Lower lobe of right lung (tissue), 2 donors: ENCODE measurements at regions not wholly inside any gene's neighbourhood (a gene's known extent, or its start where the extent isn't known, plus 50 kb on each side); places are given as distances from the start of the nearest gene placed in this dataset.

Experiments used
- ATAC-seq, 2 donors: fragments of 200-7000 bp; cut with Tn5 transposase; one replicate each; pipeline ENCODE4 v1.9.1; 2020 to 2022; ENCODE audit warnings: mild to moderate bottlenecking in 2 of 2, moderate library complexity in 2 of 2
- DNase-seq: peaks from one replicate; pipeline ENCODE4 v3.0.0-alpha.2; 2020
- H3K27ac ChIP-seq: fragments of 200-600 bp; one replicate; pipeline ENCODE4 v1.8.0; 2022
- H3K27me3 ChIP-seq: fragments of 200-600 bp; one replicate; pipeline ENCODE4 v1.8.0; 2022; ENCODE audit warnings: low read depth
- H3K36me3 ChIP-seq: fragments of 200-600 bp; one replicate; pipeline ENCODE4 v1.8.0; 2022; ENCODE audit warnings: mild to moderate bottlenecking
- H3K4me1 ChIP-seq: fragments of 200-600 bp; one replicate; pipeline ENCODE4 v1.8.0; 2022
- H3K4me3 ChIP-seq: fragments of 200-600 bp; one replicate; pipeline ENCODE4 v1.8.0; 2022; ENCODE audit warnings: mild to moderate bottlenecking
- H3K9me3 ChIP-seq: fragments of 200-600 bp; one replicate; pipeline ENCODE4 v1.8.0; 2022
- CTCF ChIP-seq: fragments of 200-600 bp; IDR thresholded peaks from one replicate; pipeline ENCODE4 v1.8.0; 2022; ENCODE audit warnings: antibody characterized with exemption, mild to moderate bottlenecking
- intact Hi-C: fragments of 100-400 bp; cut with DNase I; formaldehyde crosslinking; loops from one replicate; pipeline ENCODE4 v1.11.0; 2022
- donor health status: DM: no; HTN: yes; CAD: no; lungs with severe emphysema.

- no peaks in the 10 kb centered on the region for H3K27me3 ChIP-seq
- peak in 1 of 2 donors; percentile 33 for ATAC-seq
- intact Hi-C loops, result loop anchor here (10.0 kb wide), 1 partner anchor 342 kb away; no protein-coding TSS in a partner anchor
Measured at GRCh38 chr3:5057272-5057671, 64.8 kb upstream of the ARL8B start.

GRCh38 chr3:5057857-5058324, 64.2 kb upstream of the ARL8B start:
- intact Hi-C loops, result loop anchor here (10.0 kb wide), 1 partner anchor 343 kb away; no protein-coding TSS in a partner anchor
- Histone ChIP-seq H3K9me3 (no peaks in the 10 kb centered on the region), H3K36me3 (no peaks in the 10 kb centered on the region), H3K27ac (no peak overlapping the region), H3K27me3 (no peaks in the 10 kb centered on the region), H3K4me3 (no peak overlapping the region), H3K4me1 (peaks cover 22% of the 10 kb centered on the region)
- peak; percentile 79 for TF ChIP-seq CTCF
- ATAC-seq (peak; percentile 89 to 92), DNase-seq (peak; percentile 81)

More at GRCh38 chr3:5057272-5057671, 64.8 kb upstream of the ARL8B start:
- Histone ChIP-seq H3K4me1 (peaks cover 22% of the 10 kb centered on the region), H3K27ac (no peak overlapping the region), H3K4me3 (no peak overlapping the region), H3K36me3 (no peaks in the 10 kb centered on the region), H3K9me3 (no peaks in the 10 kb centered on the region)
- TF ChIP-seq CTCF, result no peak
- DNase-seq, result no peak

GRCh38 chr3:5058471-5058951, 63.6 kb upstream of the ARL8B start:
- peaks cover 17% of the 10 kb centered on the region for H3K4me1 ChIP-seq
- TF ChIP-seq CTCF, result no peak
- no peak overlapping the region for H3K27ac ChIP-seq
- ATAC-seq (no peak), DNase-seq (no peak)
- H3K9me3 ChIP-seq, result no peaks in the 10 kb centered on the region
- H3K4me3 ChIP-seq, result no peak overlapping the region
- no peaks in the 10 kb centered on the region for H3K27me3 ChIP-seq
- H3K36me3 ChIP-seq, result no peaks in the 10 kb centered on the region
- intact Hi-C loops, result loop anchor here (10.0 kb wide), 1 partner anchor 344 kb away; no protein-coding TSS in a partner anchor

- ATAC-seq, result no peak
- Histone ChIP-seq H3K27me3 (no peaks in the 10 kb centered on the region), H3K4me1 (peaks cover 11% of the 10 kb centered on the region), H3K27ac (no peak overlapping the region), H3K4me3 (no peak overlapping the region), H3K36me3 (no peaks in the 10 kb centered on the region), H3K9me3 (no peaks in the 10 kb centered on the region)
- intact Hi-C loops, result loop anchor here (10.0 kb wide), 1 partner anchor 345 kb away; no protein-coding TSS in a partner anchor
- no peak for DNase-seq
- no peak for TF ChIP-seq CTCF
Measured at GRCh38 chr3:5059782-5060181, 62.3 kb upstream of the ARL8B start.

GRCh38 chr3:5061218-5061569, 60.9 kb upstream of the ARL8B start:
- peaks cover 11% of the 10 kb centered on the region for H3K4me1 ChIP-seq
- H3K36me3 ChIP-seq, result no peaks in the 10 kb centered on the region
- no peaks in the 10 kb centered on the region for H3K9me3 ChIP-seq
- ATAC-seq (no peak), DNase-seq (no peak)
- no peak for TF ChIP-seq CTCF
- H3K4me3 ChIP-seq, result no peak overlapping the region
- H3K27me3 ChIP-seq, result no peaks in the 10 kb centered on the region
- intact Hi-C loops, result no loop called here
- no peak overlapping the region for H3K27ac ChIP-seq
